Smooth muscle cell (in vitro differentiated cells): ENCODE measurements at regions not wholly inside any gene's neighbourhood (a gene's known extent, or its start where the extent isn't known, plus 50 kb on each side); places are given as distances from the start of the nearest gene placed in this dataset.

Source experiments
- DNase-seq: peaks from one replicate; lab custom pipeline; 2025; ENCODE audit not compliant: unreplicated experiment; lab: John Stamatoyannopoulos, UW
- H2AFZ ChIP-seq: fragments of 200-600 bp; sonication (generic); 2 replicates; pipeline ENCODE4 v1.6.0; 2016; ENCODE audit warnings: antibody characterized with exemption, low read depth, mild to moderate bottlenecking
- H3F3A ChIP-seq: fragments of 200-600 bp; sonication (generic); 2 replicates; pipeline ENCODE4 v1.6.0; 2017; ENCODE audit warnings: antibody characterized with exemption, low read depth
- H3K27ac ChIP-seq: fragments of 200-600 bp; sonication (generic); 2 replicates; pipeline ENCODE4 v1.5.1; 2016; ENCODE audit warnings: low read depth, mild to moderate bottlenecking
- H3K27me3 ChIP-seq: fragments of 200-600 bp; sonication (generic); 2 replicates; pipeline ENCODE4 v1.6.1; 2016; ENCODE audit warnings: low read depth, mild to moderate bottlenecking
- H3K36me3 ChIP-seq: fragments of 200-600 bp; sonication (generic); 2 replicates; pipeline ENCODE4 v1.5.1; 2016; ENCODE audit warnings: low read depth
- H3K4me1 ChIP-seq: fragments of 200-600 bp; sonication (generic); 2 replicates; pipeline ENCODE4 v1.5.1; 2016; ENCODE audit warnings: low read depth
- H3K4me2 ChIP-seq: fragments of 200-600 bp; sonication (generic); 2 replicates; pipeline ENCODE4 v1.6.0; 2016; ENCODE audit warnings: mild to moderate bottlenecking
- H3K4me3 ChIP-seq: fragments of 200-600 bp; sonication (generic); 2 replicates; pipeline ENCODE4 v1.5.1; 2016; ENCODE audit warnings: mild to moderate bottlenecking
- H3K79me2 ChIP-seq: fragments of 200-600 bp; sonication (generic); 2 replicates; pipeline ENCODE4 v1.6.0; 2016; ENCODE audit warnings: low read depth, mild to moderate bottlenecking
- H3K9ac ChIP-seq: fragments of 200-600 bp; sonication (generic); 2 replicates; pipeline ENCODE4 v1.6.0; 2016; ENCODE audit warnings: low read depth
- H3K9me3 ChIP-seq: fragments of 200-600 bp; sonication (generic); replicated peaks from 2 replicates; pipeline ENCODE4 v1.5.1; 2016; ENCODE audit warnings: low read depth
- H4K20me1 ChIP-seq: fragments of 200-600 bp; sonication (generic); 2 replicates; pipeline ENCODE4 v1.6.0; 2016; ENCODE audit warnings: low read depth
- WGBS: methylation state at CpG from one replicate; pipeline ENCODE4 v1.1.7; 2016; ENCODE audit warnings: low lambda C conversion rate; 5-methylcytosine and 5-hydroxymethylcytosine counted together
- TF ChIP-seq, protein P1 (sequence below): fragments of 200-600 bp; sonication (generic); IDR thresholded peaks from 2 replicates; pipeline ENCODE4 v1.5.1; 2017; ENCODE audit warnings: borderline replicate concordance, mild to moderate bottlenecking, antibody characterized with exemption; ENCODE audit not compliant: insufficient read depth, poor library complexity, severe bottlenecking

DNA sequence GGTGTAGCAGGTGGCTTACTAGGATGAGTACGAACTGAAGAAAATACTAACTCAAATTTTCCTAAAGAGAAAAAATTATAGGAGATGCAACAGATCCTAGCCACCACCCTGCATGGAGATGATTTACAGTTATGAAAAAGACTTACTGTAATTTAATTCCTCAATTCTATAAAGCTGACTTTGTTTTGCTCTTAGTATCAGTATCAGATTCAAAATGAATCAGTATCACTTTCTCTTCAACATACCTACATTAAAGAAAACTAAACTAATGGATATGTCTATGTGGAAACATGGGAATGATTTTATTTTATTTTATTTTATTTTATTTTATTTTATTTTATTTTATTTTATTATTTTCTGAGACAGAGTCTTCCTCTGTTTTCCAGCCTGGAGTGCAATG lies 525.8 kb downstream of the NLGN4X start:
- TF ChIP-seq, protein P1, sequence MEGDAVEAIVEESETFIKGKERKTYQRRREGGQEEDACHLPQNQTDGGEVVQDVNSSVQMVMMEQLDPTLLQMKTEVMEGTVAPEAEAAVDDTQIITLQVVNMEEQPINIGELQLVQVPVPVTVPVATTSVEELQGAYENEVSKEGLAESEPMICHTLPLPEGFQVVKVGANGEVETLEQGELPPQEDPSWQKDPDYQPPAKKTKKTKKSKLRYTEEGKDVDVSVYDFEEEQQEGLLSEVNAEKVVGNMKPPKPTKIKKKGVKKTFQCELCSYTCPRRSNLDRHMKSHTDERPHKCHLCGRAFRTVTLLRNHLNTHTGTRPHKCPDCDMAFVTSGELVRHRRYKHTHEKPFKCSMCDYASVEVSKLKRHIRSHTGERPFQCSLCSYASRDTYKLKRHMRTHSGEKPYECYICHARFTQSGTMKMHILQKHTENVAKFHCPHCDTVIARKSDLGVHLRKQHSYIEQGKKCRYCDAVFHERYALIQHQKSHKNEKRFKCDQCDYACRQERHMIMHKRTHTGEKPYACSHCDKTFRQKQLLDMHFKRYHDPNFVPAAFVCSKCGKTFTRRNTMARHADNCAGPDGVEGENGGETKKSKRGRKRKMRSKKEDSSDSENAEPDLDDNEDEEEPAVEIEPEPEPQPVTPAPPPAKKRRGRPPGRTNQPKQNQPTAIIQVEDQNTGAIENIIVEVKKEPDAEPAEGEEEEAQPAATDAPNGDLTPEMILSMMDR: no peak
- Histone ChIP-seq H3K9me3 (no peaks in the 10 kb centered on the region), H3K9ac (no peak overlapping the region), H2AFZ (no peak overlapping the region), H3K27ac (no peak overlapping the region), H4K20me1 (no peaks in the 10 kb centered on the region), H3F3A (no peaks in the 10 kb centered on the region), H3K36me3 (no peaks in the 10 kb centered on the region), H3K27me3 (no peaks in the 10 kb centered on the region), H3K4me3 (no peak overlapping the region), H3K79me2 (no peaks in the 10 kb centered on the region), H3K4me2 (no peak overlapping the region), H3K4me1 (no peaks in the 10 kb centered on the region)
- DNase-seq: no peak
- 70% methylated on average over 1 of the region's 1 CpG for WGBS

DNA sequence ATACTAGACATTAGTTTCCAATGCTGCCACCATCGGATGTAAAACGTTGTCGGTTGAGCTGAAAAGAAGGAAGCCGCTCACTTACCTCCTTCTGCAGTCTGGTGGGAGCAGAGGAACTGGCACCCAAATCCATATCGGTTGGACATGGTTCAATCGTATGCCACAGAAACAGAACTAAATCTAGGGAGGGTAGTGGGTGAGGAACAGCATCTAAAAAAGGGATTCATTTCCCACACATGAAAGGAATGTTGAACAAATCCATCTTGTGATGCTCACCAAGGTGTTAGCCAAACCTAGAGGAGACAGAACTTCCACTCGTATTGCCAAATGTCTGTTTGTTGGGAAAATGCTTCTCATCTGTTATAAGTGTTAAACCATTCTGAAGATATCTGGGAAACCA lies 532.7 kb downstream of the NLGN4X start:
- Histone ChIP-seq H3K4me3 (no peak overlapping the region), H4K20me1 (no peaks in the 10 kb centered on the region), H3K9me3 (no peaks in the 10 kb centered on the region), H3K4me2 (no peak overlapping the region), H3K9ac (no peak overlapping the region), H2AFZ (no peak overlapping the region), H3K4me1 (no peaks in the 10 kb centered on the region), H3K36me3 (no peaks in the 10 kb centered on the region), H3K79me2 (no peaks in the 10 kb centered on the region), H3K27ac (no peak overlapping the region), H3K27me3 (no peaks in the 10 kb centered on the region), H3F3A (no peaks in the 10 kb centered on the region)
- 93% methylated on average over 7 of the region's 7 CpGs for WGBS
- DNase-seq: no peak
- TF ChIP-seq, protein P1: no peak

- no peaks in the 10 kb centered on the region for H3K79me2 ChIP-seq
- H3K4me2 ChIP-seq: no peak overlapping the region
- no peak overlapping the region for H2AFZ ChIP-seq
- no peaks in the 10 kb centered on the region for H4K20me1 ChIP-seq
- TF ChIP-seq, protein P1: no peak
- H3F3A ChIP-seq: no peaks in the 10 kb centered on the region
- no peaks in the 10 kb centered on the region for H3K4me1 ChIP-seq
- H3K9ac ChIP-seq: no peak overlapping the region
- H3K27ac ChIP-seq: no peak overlapping the region
- no peaks in the 10 kb centered on the region for H3K9me3 ChIP-seq
- H3K27me3 ChIP-seq: no peaks in the 10 kb centered on the region
- H3K4me3 ChIP-seq: no peak overlapping the region
- no peak for DNase-seq
- 66% methylated on average over 2 of the region's 2 CpGs for WGBS
- no peaks in the 10 kb centered on the region for H3K36me3 ChIP-seq
Measured at GRCh38 chrX:5683996-5684395, 544.7 kb downstream of the NLGN4X start.

DNA sequence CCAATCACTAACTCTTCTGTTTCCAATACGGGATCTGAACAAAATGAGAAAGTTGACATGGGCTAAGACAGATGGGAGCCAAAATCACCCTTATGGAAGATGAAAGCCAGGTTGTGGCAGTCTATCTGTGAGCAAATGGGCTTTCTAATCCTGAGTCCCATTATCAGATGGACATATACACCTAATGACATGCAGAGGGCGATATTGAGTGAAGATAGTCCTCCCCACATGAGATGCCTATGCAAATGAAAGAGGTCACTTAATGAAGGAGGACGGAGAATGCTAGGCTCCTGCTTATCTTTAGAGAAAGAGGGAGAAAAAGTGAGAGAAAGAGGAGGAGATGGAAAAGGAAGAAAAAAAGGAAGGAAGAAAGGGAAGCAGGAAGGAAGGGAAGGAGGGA lies 547.5 kb downstream of the NLGN4X start:
- Histone ChIP-seq H4K20me1 (no peaks in the 10 kb centered on the region), H3K4me2 (no peak overlapping the region), H3K27me3 (no peaks in the 10 kb centered on the region), H3K27ac (no peak overlapping the region), H3K4me3 (no peak overlapping the region), H3K79me2 (no peaks in the 10 kb centered on the region), H3K4me1 (no peaks in the 10 kb centered on the region), H3K9me3 (no peaks in the 10 kb centered on the region), H3K36me3 (no peaks in the 10 kb centered on the region), H2AFZ (no peak overlapping the region), H3K9ac (no peak overlapping the region), H3F3A (no peaks in the 10 kb centered on the region)
- WGBS: 42% methylated on average over 3 of the region's 3 CpGs
- TF ChIP-seq, protein P1: peak; percentile 33
- DNase-seq: no peak
